OCI-LY3 (cell line): ENCODE measurements at regions not wholly inside any gene's neighbourhood (a gene's known extent, or its start where the extent isn't known, plus 50 kb on each side); places are given as distances from the start of the nearest gene placed in this dataset.

Experiments
- EZH2phosphoT487 ChIP-seq: fragments of 200-600 bp; shearing (Covaris generic); IDR thresholded peaks from 2 replicates; pipeline ENCODE4 v1.6.1; 2018; ENCODE audit warnings: antibody characterized with exemption, mixed run types, low read depth
- TF ChIP-seq, protein P1 (sequence below): fragments of 200-600, 300-600 bp; sonication (generic); IDR thresholded peaks from 2 replicates; pipeline ENCODE4 v1.5.1; 2014; ENCODE audit warnings: antibody characterized with exemption, low read length, low read depth

DNA sequence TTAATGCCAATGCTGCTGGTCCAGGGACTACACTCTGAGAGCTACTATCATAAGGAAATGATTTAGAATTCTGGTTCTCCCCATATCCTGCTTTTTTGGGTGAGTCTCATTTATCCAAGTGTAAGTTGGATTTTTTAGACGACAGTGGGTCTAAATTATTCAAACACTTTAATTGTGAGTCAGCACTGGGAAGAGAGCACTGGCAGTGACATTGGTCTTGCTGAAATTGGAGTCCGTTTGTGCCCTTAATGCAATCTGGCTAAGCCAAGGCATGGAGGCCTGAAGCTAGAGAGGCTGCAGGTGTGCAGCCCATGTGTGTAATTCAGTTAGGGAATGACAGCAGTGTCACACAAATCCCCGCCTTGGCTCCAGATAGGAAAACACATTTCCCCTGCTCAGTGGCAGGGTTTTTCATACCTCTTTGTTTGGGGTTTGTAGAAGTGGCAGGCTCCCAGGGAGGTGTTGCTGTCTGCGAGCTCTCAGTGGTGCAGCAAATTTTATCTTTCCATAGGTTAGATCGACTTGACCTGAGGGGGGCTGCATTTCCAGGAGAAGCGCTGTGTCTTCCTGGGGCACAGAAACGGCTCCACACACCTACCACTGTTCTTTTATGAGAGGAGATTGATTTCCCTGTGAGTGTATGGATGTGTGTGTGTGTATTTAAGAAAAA is 197.7 kb downstream of the CD47 start:
- TF ChIP-seq, protein P1, sequence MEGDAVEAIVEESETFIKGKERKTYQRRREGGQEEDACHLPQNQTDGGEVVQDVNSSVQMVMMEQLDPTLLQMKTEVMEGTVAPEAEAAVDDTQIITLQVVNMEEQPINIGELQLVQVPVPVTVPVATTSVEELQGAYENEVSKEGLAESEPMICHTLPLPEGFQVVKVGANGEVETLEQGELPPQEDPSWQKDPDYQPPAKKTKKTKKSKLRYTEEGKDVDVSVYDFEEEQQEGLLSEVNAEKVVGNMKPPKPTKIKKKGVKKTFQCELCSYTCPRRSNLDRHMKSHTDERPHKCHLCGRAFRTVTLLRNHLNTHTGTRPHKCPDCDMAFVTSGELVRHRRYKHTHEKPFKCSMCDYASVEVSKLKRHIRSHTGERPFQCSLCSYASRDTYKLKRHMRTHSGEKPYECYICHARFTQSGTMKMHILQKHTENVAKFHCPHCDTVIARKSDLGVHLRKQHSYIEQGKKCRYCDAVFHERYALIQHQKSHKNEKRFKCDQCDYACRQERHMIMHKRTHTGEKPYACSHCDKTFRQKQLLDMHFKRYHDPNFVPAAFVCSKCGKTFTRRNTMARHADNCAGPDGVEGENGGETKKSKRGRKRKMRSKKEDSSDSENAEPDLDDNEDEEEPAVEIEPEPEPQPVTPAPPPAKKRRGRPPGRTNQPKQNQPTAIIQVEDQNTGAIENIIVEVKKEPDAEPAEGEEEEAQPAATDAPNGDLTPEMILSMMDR = no peak
- TF ChIP-seq EZH2phosphoT487 = no peak
